Effector memory CD8-positive, alpha-beta T cell (primary cell): ENCODE measurements at regions not wholly inside any gene's neighbourhood (a gene's known extent, or its start where the extent isn't known, plus 50 kb on each side); places are given as distances from the start of the nearest gene placed in this dataset.

Source experiments
- ATAC-seq: fragments of 150-1000 bp; cut with Tn5 transposase; replicated peaks from 2 replicates; pipeline ENCODE4 v1.10.0; 2021; ENCODE audit warnings: mild to moderate bottlenecking, moderate library complexity
- DNase-seq, 3 experiments: peaks; one replicate each; pipeline ENCODE4 v3.0.0; 2021
- H3K27ac Mint-ChIP-seq, 2 donors: one replicate each; pipeline ENCODE4 v1.8.0; 2022; ENCODE audit warnings: mild to moderate bottlenecking in 2 of 2, mixed read lengths in 2 of 2, moderate library complexity in 2 of 2
- H3K27me3 Mint-ChIP-seq, 2 donors: one replicate each; pipeline ENCODE4 v1.8.0; 2022; ENCODE audit warnings: mixed read lengths in 2 of 2
- H3K36me3 Mint-ChIP-seq: one replicate; pipeline ENCODE4 v1.8.0; 2022; ENCODE audit warnings: mild to moderate bottlenecking, moderate library complexity, mixed read lengths; ENCODE audit not compliant: insufficient read depth
- H3K4me1 Mint-ChIP-seq, 2 donors: one replicate each; pipeline ENCODE4 v1.8.0; 2022; ENCODE audit warnings: low read depth in 2 of 2, mixed read lengths in 2 of 2
- H3K4me3 Mint-ChIP-seq, 2 donors: one replicate each; pipeline ENCODE4 v1.8.0; 2022; ENCODE audit warnings: mild to moderate bottlenecking in 2 of 2, mixed read lengths in 2 of 2, moderate library complexity in 2 of 2
- H3K9me3 Mint-ChIP-seq, 2 donors: one replicate each; pipeline ENCODE4 v1.8.0; 2022; ENCODE audit warnings: mixed read lengths in 2 of 2

DNA sequence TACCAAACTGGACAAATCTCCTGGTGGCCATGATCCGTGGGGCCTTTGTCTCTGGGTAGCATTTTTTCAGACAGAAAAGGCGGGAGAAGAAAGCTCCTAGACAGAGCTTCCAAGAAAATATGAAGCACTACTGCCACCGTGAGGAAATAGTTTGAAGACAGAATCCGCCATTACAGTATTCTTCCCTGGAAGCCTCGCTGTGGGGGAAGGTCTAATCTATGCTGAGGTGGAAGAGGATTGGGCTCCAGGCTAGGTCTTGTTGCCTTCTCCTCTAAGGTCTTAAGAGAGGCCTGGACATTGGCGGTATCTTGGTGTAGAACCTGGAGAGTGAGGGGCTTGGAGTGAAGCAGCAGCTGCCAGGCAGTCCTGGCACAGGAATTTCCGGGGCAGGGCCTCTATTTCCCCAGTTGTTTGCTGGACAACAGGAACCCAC is 218.9 kb downstream of the OR13H1 start:
- Mint-ChIP-seq H3K4me3 (no peak overlapping the region), H3K27ac (no peak overlapping the region)
- ATAC-seq = no peak

DNA sequence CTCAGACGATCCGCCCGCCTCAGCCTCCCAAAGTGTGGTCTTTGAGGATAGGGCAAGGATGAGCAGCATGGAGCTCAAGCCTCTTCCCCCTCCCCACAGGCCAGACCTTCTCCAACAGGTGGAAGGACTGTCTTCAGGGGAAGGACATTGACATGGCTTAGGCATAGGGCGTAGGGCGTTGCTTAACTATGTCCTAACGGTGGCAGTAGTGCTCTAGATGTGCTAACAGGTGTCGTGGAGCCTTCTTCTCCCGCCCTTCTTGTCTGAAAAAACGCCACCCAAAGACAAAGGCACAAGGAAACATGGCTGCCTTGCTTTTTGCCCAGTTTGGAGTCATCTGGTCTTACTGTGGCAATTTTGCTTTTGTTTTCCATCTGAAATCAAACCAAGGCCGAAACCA is 219.8 kb downstream of the OR13H1 start:
- Mint-ChIP-seq H3K36me3 (no peaks in the 10 kb centered on the region), H3K4me1 (no peaks in the 10 kb centered on the region), H3K4me3 (no peak overlapping the region), H3K27me3 (no peaks in the 10 kb centered on the region), H3K9me3 (no peaks in the 10 kb centered on the region), H3K27ac (no peak overlapping the region)
- ATAC-seq (no peak), DNase-seq (no peak)

More for the DNA sequence above, 218.9 kb downstream of the OR13H1 start:
- Mint-ChIP-seq H3K4me1 (no peaks in the 10 kb centered on the region), H3K36me3 (no peaks in the 10 kb centered on the region), H3K9me3 (no peaks in the 10 kb centered on the region), H3K27me3 (no peaks in the 10 kb centered on the region)
- no peak for DNase-seq

DNA sequence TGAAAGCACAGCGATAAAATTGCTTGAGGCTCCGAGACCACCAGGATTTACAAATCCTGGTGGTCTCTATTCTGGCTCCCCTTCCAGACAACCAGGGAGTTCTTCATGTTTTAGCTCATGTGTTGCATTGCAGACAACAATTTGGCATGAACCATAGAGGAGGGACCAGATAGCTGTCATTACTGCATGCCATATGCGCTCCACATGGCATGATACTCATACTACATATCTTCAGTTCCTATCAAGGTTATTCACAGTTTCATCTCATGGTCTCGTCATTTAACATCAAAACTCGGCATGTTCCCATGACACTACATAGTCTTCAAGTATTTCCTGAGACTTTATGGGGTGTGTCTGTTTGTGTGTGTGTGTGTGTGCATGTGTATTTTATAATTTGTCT is 220.3 kb downstream of the OR13H1 start:
- no peaks in the 10 kb centered on the region for H3K9me3 Mint-ChIP-seq
- no peaks in the 10 kb centered on the region for H3K4me1 Mint-ChIP-seq
- no peak overlapping the region for H3K4me3 Mint-ChIP-seq
- no peak overlapping the region for H3K27ac Mint-ChIP-seq
- DNase-seq = no peak
- ATAC-seq = no peak
- no peaks in the 10 kb centered on the region for H3K27me3 Mint-ChIP-seq
- no peaks in the 10 kb centered on the region for H3K36me3 Mint-ChIP-seq

DNA sequence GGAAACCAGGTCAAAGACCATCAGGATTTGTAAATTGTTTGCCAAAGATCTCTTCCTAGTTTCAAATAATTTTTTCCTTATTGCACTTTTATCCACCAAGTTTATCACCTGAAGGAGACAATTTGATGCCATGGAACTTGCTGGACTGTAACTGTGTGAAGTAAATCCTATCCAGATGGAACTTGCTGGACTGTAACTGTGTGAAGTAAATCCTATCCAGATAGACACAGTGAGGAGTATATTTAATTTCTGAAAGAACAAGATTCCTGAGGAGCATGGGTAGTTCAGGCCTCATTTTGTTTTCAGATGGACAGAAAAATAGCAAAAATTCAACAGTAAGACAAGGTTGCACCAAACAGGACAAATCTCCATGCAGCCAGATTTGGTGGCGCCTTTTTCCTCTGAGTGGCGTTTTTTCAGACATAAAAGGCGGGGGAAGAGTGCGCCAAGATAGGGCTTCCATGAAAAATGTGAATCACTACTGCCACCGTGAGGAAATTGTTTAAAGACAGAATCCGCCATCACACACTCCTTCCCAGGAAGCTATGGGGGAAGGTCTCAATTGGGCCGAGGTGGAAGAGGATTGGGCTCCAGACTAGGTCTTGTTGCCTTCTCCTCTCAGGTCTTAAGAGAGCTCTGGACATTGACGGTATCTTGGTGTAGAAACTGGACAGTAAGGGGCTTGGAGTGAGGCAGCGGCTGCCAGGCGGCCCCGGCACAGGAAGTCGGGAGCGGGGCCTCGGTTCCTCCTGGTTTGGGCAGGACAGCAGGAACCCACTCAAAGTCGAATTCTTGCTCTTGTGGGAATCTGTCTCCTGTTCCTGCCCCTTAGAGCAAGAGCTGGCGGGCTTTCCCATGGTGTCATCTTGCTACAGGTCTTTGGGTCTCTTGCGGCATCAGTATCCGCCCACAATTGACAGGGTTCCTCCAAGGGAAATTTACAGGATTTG is 234.7 kb downstream of the OR13H1 start:
- Mint-ChIP-seq H3K36me3 (no peaks in the 10 kb centered on the region), H3K4me1 (no peaks in the 10 kb centered on the region), H3K9me3 (no peaks in the 10 kb centered on the region), H3K27me3 (no peaks in the 10 kb centered on the region), H3K4me3 (no peak overlapping the region), H3K27ac (no peak overlapping the region)
- DNase-seq (no peak), ATAC-seq (no peak)

DNA sequence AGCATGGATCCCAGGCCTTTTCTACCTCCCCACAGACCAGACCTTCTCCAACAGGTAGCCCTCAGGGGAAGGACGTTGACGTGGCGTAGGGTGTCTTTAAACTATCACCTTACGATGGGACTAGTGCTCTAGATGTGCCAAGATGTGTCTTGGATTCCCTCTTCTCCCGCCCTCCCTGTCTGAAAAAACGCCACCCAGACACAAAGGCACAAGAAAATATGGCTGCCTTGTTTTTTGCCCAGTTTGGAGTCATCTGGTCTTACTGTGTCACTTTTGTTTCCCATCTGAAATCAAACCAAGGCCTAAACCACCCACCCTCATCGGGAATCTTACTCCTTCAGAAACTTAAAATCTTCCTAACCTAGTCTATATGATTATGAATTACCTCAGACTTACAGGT is 235.4 kb downstream of the OR13H1 start:
- no peak for DNase-seq
- Mint-ChIP-seq H3K4me3 (no peak overlapping the region), H3K27ac (no peak overlapping the region), H3K9me3 (no peaks in the 10 kb centered on the region), H3K27me3 (no peaks in the 10 kb centered on the region), H3K4me1 (no peaks in the 10 kb centered on the region), H3K36me3 (no peaks in the 10 kb centered on the region)
- ATAC-seq = no peak

DNA sequence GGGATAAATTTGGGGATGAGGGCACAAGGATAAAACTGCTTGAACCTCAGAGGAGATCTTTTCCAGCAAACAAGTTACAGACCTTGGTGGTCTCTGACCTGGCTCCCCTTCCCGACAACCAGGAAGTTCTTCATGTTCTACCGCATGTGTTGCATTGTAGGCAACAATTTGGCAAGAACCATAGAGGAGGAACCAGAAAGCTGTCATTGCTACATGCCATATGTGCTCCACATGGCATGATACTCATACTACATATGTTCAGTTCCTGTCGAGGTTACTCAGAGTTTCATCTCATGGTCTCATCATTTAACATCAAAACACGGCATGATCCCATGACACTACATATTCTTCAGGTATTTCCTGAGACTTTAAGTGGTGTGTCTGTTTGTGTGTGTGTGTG is 235.9 kb downstream of the OR13H1 start:
- H3K27ac Mint-ChIP-seq = no peak overlapping the region
- H3K36me3 Mint-ChIP-seq = no peaks in the 10 kb centered on the region
- ATAC-seq (no peak), DNase-seq (no peak)
- no peaks in the 10 kb centered on the region for H3K27me3 Mint-ChIP-seq
- H3K4me1 Mint-ChIP-seq = no peaks in the 10 kb centered on the region
- H3K9me3 Mint-ChIP-seq = no peaks in the 10 kb centered on the region
- no peak overlapping the region for H3K4me3 Mint-ChIP-seq

DNA sequence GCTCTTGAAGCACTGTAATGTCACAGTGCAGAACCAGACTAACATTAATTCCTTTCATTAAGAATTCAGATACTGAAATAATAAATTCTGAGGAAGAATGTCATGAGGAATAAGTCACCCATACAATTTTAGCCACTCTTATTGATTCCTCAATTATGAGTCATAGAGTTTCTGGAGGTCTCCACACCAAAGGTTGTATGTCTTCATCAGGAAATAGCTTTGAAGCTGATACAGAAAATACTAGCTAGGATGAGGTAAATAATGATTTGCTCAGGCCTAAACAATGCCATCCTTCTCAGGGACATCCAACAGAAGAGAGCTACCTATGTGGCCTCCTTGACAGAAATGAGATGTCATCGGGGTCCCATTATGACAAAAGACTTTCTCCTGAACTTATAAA is 238.8 kb downstream of the OR13H1 start:
- Mint-ChIP-seq H3K27me3 (no peaks in the 10 kb centered on the region), H3K4me3 (no peak overlapping the region), H3K36me3 (no peaks in the 10 kb centered on the region), H3K27ac (no peak overlapping the region), H3K9me3 (no peaks in the 10 kb centered on the region), H3K4me1 (no peaks in the 10 kb centered on the region)
- ATAC-seq (no peak), DNase-seq (no peak)

DNA sequence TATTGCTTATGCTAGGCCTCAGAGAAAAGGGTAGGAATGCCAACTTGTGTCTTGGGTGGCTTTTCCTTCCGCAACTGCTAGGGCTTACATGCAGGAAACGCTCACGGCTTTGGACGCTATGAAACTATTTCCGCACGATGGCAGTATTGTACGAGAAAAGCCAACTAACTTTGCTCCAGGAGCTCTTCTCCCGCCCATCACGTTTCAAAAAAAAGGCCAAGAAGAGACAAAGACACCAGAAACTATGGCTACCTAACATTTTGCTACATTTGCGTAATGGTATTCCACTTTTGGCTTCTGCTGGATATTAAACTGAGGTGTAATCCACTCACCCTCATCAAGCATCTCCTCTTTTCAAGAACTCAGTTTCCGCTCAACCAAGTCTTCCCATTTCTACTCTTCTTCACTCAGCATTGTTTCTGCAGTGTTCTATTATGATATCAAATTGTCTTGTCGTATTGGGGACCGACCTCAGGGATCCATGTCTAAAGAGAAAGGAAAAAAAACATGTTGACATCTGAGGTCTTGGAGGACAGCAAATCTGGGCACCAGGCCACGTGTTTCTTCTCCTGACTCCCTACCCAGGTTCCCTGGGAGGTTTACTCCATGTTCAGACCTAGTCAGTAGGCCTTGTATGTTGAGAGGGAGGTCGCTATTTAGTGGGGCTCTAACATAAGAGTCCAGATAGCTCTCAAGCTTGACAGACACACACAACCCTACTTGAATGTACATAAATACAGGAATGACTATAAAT is 239.4 kb upstream of the STK26 start:
- H3K27ac Mint-ChIP-seq = no peak overlapping the region

DNA sequence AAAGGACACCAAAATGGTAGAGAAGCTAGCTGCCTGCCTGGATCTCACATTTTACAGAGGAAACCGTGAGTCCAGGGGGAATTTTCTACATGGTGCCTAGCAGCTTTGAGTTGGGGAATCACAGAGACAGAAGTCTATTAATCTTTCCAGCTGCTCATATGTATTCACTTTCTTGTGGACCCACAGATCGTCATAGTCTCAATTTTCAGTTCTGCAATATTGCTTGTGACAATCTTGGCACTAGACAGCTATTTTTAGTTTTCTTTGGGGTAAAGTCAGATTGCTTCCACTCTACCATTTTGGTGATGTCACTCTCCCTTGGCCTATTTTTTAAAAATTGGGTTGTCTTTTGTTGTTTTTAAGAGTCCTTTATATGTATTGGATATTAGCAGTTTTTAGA is 233.4 kb upstream of the STK26 start:
- Mint-ChIP-seq H3K9me3 (no peaks in the 10 kb centered on the region), H3K27ac (no peak overlapping the region), H3K36me3 (no peaks in the 10 kb centered on the region), H3K27me3 (no peaks in the 10 kb centered on the region), H3K4me1 (no peaks in the 10 kb centered on the region), H3K4me3 (no peak overlapping the region)
- DNase-seq (no peak), ATAC-seq (no peak)

More for the DNA sequence above, 239.4 kb upstream of the STK26 start:
- no peaks in the 10 kb centered on the region for H3K9me3 Mint-ChIP-seq
- no peaks in the 10 kb centered on the region for H3K36me3 Mint-ChIP-seq
- H3K4me1 Mint-ChIP-seq = no peaks in the 10 kb centered on the region
- ATAC-seq (no peak), DNase-seq (no peak)
- no peak overlapping the region for H3K4me3 Mint-ChIP-seq
- H3K27me3 Mint-ChIP-seq = no peaks in the 10 kb centered on the region

DNA sequence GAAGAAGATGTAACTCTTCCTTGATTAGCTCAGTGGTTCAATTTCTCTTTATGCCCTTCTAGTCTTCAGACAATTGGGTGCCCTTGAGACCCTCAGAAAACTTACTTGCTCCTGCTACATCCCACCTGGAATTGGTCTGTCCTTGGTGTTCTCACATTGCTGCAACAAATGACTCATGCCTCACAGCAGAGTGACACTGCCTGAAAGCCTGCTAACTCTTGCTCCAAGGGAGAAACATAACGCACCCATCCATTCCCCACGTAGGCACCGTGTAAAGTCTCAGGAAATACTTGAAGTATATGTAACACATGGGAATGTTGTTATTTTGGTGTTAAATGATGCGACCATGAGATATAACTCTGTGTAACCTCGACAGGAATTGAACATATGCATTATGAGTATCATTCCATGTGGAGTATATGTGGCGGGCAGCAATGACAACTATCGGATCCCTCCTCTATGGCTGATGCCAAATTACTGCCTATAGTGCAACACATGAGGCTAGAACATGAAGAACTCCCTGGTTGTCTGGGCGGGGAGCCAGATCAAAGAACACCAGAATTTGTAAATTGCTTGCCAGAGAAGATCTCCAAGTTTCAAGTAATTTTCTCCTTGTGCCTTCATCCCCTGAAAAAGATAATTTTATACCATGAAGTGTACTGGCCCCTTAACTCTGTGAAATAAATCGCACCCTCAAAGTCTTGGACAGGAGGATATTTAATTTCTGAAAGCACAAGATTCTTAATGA is 231.3 kb upstream of the STK26 start:
- no peak overlapping the region for H3K27ac Mint-ChIP-seq
- no peak for DNase-seq
- H3K4me3 Mint-ChIP-seq = no peak overlapping the region
- H3K27me3 Mint-ChIP-seq = no peaks in the 10 kb centered on the region
- H3K9me3 Mint-ChIP-seq = no peaks in the 10 kb centered on the region
- no peaks in the 10 kb centered on the region for H3K4me1 Mint-ChIP-seq
- ATAC-seq = no peak
- no peaks in the 10 kb centered on the region for H3K36me3 Mint-ChIP-seq

DNA sequence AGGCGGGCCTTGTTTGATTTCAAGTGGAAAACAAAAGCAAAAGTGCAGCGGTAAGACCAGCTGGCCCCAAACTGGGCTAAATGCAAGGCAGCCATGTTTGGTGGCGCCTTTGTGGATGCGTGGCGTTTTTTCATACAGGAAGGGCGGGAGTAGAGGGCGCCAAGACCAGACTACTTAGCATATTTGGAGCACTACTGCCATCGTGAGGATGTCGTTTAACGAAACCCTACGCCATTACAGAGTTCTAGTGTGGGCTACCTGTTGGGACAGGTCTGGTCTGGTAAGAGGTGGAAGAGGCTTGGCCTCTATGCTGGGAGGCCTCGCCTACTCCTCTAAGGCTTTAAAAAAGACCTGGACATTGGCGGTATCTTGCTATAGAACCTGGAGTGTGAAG is 230.7 kb upstream of the STK26 start:
- Mint-ChIP-seq H3K9me3 (no peaks in the 10 kb centered on the region), H3K4me1 (no peaks in the 10 kb centered on the region), H3K27ac (no peak overlapping the region), H3K27me3 (no peaks in the 10 kb centered on the region), H3K4me3 (no peak overlapping the region), H3K36me3 (no peaks in the 10 kb centered on the region)
- no peak for DNase-seq
- no peak for ATAC-seq

DNA sequence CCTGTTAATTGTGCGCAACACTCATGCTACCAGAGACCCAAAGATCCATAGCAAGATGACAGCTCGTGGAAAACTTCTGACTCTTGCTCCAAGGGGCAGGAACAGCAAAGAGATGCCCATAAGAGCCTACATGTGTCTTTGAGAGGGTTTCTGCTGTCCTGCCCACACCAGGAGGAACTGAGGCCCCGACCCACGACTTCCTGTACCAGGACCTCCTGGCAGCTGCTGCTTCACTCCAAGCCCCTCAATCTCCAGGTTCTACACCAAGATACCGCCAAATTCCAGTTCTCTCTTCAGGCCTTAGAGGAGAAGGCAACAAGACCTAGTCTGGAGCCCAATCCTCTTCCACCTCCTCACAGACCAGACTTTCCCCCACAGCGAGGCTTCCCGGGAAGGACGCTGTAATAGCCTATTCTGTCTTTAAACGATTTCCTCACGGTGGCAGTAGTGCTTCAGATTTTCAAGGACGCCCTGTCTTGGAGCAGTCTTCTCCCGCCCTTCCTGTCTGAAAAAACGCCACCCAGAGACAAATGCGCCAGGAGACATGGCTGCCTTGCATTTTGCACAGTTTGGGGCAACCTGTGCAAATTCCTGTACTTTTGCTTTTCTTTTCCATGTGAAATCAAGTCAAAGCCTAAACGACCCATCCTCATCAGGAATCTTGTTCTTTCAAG is 230.2 kb upstream of the STK26 start:
- Mint-ChIP-seq H3K4me3 (no peak overlapping the region), H3K9me3 (no peaks in the 10 kb centered on the region), H3K4me1 (no peaks in the 10 kb centered on the region), H3K36me3 (no peaks in the 10 kb centered on the region), H3K27me3 (no peaks in the 10 kb centered on the region), H3K27ac (no peak overlapping the region)
- no peak for ATAC-seq
- no peak for DNase-seq
